OCI-LY1 (cell line): ENCODE measurements at regions not wholly inside any gene's neighbourhood (a gene's known extent, or its start where the extent isn't known, plus 50 kb on each side); places are given as distances from the start of the nearest gene placed in this dataset.
"Not testable (repeated sequence)": the region's sequence is repeated elsewhere in the genome, so short reads cannot be mapped to it uniquely, and the experiment has no call there.

Source experiments
- CTCF ChIP-seq: fragments of 200-600 bp; sonication (generic), shearing (Covaris generic); IDR thresholded peaks from 2 replicates; pipeline ENCODE4 v1.5.1; 2017; ENCODE audit warnings: mild to moderate bottlenecking, antibody characterized with exemption, low read length, moderate library complexity, mixed read lengths
- EZH2 ChIP-seq: fragments of 200-600 bp; sonication (generic), shearing (Covaris generic); IDR thresholded peaks from 2 replicates; pipeline ENCODE4 v1.8.0; 2017; ENCODE audit warnings: borderline replicate concordance, mixed run types, mild to moderate bottlenecking, antibody characterized with exemption, low read length, moderate library complexity, mixed read lengths

GRCh38 chr22:11600161-11600560 lies 3927.8 kb upstream of the OR11H1 start:
- TF ChIP-seq CTCF, EZH2: not testable (repeated sequence)
